NCI-H524 (cell line): ENCODE measurements at regions not wholly inside any gene's neighbourhood (a gene's known extent, or its start where the extent isn't known, plus 50 kb on each side); places are given as distances from the start of the nearest gene placed in this dataset.

ENCODE experiments used
- DNase-seq, 2 experiments: peaks; one replicate each; lab custom pipeline; 2025; lab: John Stamatoyannopoulos, UW

GRCh38 chr2:6777626-6778025, 88.1 kb downstream of the CMPK2 start:
- DNase-seq = no peak

- DNase-seq = peak; percentile 85 to 94
Observed at GRCh38 chr2:6780765-6781274, 84.9 kb downstream of the CMPK2 start.

GRCh38 chr2:6782517-6783237, 83.0 kb downstream of the CMPK2 start:
- no peak for DNase-seq

- no peak for DNase-seq
Observed at GRCh38 chr2:6783238-6783614, 82.5 kb downstream of the CMPK2 start.

- DNase-seq = no peak
Observed at GRCh38 chr2:6784291-6784690, 81.4 kb downstream of the CMPK2 start.

GRCh38 chr2:6785493-6785892, 80.2 kb downstream of the CMPK2 start:
- no peak for DNase-seq

GRCh38 chr2:6787376-6787775, 78.3 kb downstream of the CMPK2 start:
- DNase-seq = no peak

- no peak for DNase-seq
Observed at GRCh38 chr2:6788614-6789013, 77.1 kb downstream of the CMPK2 start.

GRCh38 chr2:6789559-6790138, 76.1 kb downstream of the CMPK2 start:
- DNase-seq = no peak

- DNase-seq = no peak
Observed at GRCh38 chr2:6791682-6792081, 74.0 kb downstream of the CMPK2 start.

GRCh38 chr2:6792883-6793282, 72.8 kb downstream of the CMPK2 start:
- DNase-seq = no peak

GRCh38 chr2:6793371-6793770, 72.3 kb downstream of the CMPK2 start:
- no peak for DNase-seq

GRCh38 chr2:6793913-6794312, 71.8 kb downstream of the CMPK2 start:
- DNase-seq = no peak

GRCh38 chr2:6794448-6794847, 71.3 kb downstream of the CMPK2 start:
- DNase-seq = no peak
